ENCODE measurements at regions not wholly inside any gene's neighbourhood (a gene's known extent, or its start where the extent isn't known, plus 50 kb on each side); places are given as distances from the start of the nearest gene placed in this dataset.

- TF ChIP-seq CTCF (IDR thresholded peaks at IDR 0.05) (no peak), POLR2A (IDR thresholded peaks at IDR 0.05) (no peak)
- no peaks in the 10 kb centered on the region for H3K9me3 ChIP-seq
- WGBS, 2 donors = 100% methylated on average over 1 of the region's 1 CpG
- no peak overlapping the region for H3K4me3 ChIP-seq
- intact Hi-C loops (cut with DNase I; ENCODE audit: low total_unique reads) = no loop called here
- H3K4me1 ChIP-seq = no peaks in the 10 kb centered on the region
- no peaks in the 10 kb centered on the region for H3K27me3 ChIP-seq
- H3K36me3 ChIP-seq (ENCODE audit: low read depth, missing control alignments) = no peaks in the 10 kb centered on the region
- DNase-seq = no peak
- H3K27ac ChIP-seq = no peak overlapping the region
These were observed 916.2 kb downstream of the GRIK2 start for GRCh38 chr6:102309700-102310099.

GRCh38 chr6:102300350-102300749, 906.8 kb downstream of the GRIK2 start:
- DNase-seq = no peak
- Histone ChIP-seq H3K27me3 (no peaks in the 10 kb centered on the region), H3K9me3 (no peaks in the 10 kb centered on the region), H3K27ac (no peak overlapping the region), H3K4me3 (no peak overlapping the region), H3K4me1 (no peaks in the 10 kb centered on the region), H3K36me3 (ENCODE audit: low read depth, missing control alignments) (no peaks in the 10 kb centered on the region)
- intact Hi-C loops (cut with DNase I; ENCODE audit: low total_unique reads) = no loop called here
- TF ChIP-seq CTCF (IDR thresholded peaks at IDR 0.05) (no peak), POLR2A (IDR thresholded peaks at IDR 0.05) (no peak)
- WGBS, 2 donors = 74 to 79% methylated on average over 3 of the region's 3 CpGs

- Histone ChIP-seq H3K9me3 (no peaks in the 10 kb centered on the region), H3K4me1 (no peaks in the 10 kb centered on the region), H3K4me3 (no peak overlapping the region), H3K27ac (no peak overlapping the region), H3K27me3 (no peaks in the 10 kb centered on the region), H3K36me3 (ENCODE audit: low read depth, missing control alignments) (no peaks in the 10 kb centered on the region)
- intact Hi-C loops (cut with DNase I; ENCODE audit: low total_unique reads) = no loop called here
- no peak for DNase-seq
- TF ChIP-seq CTCF (IDR thresholded peaks at IDR 0.05) (no peak), POLR2A (IDR thresholded peaks at IDR 0.05) (no peak)
These were observed 904.5 kb downstream of the GRIK2 start for GRCh38 chr6:102298051-102298450.

Small RNA genes in the stretch of these regions (small RNA-seq; reads per million reads assigned to genes)
- 0 reads per million in 2 donors for gene RF00438

Measured in testis (tissue), 2 donors.